DMS53 (cell line): ENCODE measurements at regions not wholly inside any gene's neighbourhood (a gene's known extent, or its start where the extent isn't known, plus 50 kb on each side); places are given as distances from the start of the nearest gene placed in this dataset.
A peak's percentile ranks its signal among the peaks of the same experiment; 100 is the strongest.

Experiments used
- DNase-seq: peaks from one replicate; lab custom pipeline; 2025; lab: John Stamatoyannopoulos, UW

GRCh38 chr2:222058819-222059445 lies 239.9 kb downstream of the PAX3 start:
- no peak for DNase-seq

- DNase-seq = peak; percentile 40
Measured at GRCh38 chr2:222057347-222058073, 241.3 kb downstream of the PAX3 start.

DNA sequence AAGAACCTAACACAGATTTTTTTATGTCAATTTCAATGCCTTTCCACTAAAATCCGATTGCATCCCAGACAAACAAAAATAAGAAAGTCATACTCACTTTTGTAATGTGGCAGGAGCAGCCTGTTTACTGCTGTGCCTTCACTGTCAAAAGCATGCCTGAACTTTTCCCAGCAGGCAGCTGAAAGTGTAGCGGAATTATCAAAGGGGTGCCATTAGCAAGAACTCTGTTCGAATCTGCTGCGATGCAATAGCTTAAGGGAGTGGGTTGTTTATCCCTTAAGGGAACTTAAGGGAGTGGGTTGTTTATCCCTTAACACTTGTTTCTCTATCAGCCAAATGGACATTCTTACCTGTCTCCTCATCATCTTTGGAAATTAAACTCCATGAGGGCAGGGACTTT lies 243.5 kb downstream of the PAX3 start:
- no peak for DNase-seq

DNA sequence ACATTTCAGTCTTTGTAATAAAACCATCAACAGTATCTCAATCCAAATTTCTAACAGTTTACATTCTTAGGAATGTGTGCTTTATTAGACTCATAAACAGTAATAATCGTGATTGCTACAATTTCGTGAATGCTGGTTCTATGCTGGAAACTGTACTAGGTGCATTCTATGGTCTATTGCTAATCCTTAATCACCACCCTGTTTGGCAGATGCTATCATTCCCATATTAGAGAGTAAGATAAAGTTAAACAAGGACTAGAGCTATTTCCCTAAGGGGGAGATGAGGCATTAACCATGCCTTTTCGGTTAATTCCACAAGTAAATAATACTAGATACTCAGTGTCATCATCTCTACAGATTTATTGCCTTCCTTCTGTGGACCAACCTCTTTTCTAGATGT lies 244.0 kb downstream of the PAX3 start:
- no peak for DNase-seq

- peak; percentile 9 for DNase-seq
Measured at GRCh38 chr2:222052934-222053367, 245.8 kb downstream of the PAX3 start.

GRCh38 chr2:222050981-222051380 lies 247.8 kb downstream of the PAX3 start:
- DNase-seq = no peak

GRCh38 chr2:222049946-222050345 lies 248.9 kb downstream of the PAX3 start:
- no peak for DNase-seq

DNA sequence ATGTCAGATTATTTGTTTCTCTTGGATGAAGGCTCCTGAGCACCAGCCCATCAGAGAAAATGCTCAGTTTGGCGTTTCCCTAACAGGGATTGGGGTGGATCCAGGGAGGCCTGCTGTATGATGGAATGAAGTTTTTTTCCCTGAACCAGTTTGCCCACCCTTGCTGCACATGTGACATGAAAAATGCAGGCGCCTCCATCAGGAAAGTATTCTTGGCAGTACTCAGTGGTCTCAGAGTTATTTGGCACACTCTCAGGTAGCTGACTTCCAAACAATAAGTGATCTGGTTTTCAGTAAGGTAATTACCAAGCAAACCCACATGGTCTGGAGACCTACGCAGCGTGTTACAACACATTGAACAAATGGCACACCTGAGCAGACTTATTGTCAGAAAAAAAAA lies 254.9 kb downstream of the PAX3 start:
- no peak for DNase-seq

DNA sequence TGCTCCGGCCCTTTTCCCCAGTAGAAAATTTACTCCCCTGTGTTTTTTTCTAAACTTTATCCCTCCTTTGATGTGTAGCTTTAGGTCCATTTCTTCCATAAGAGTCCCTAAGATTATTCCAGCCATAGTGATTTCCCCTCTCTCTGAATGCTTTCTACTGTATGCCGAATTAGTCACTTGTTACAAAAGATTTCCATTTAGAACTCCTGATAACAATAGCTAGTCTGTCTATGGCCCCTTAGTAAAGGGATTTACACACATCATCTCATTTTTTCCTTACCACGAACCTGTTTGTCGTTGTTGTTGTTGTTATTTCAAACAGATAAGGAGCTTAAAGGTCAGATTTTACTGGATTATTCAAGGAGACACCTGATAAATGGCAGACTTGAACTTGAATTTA lies 256.1 kb downstream of the PAX3 start:
- no peak for DNase-seq

DNA sequence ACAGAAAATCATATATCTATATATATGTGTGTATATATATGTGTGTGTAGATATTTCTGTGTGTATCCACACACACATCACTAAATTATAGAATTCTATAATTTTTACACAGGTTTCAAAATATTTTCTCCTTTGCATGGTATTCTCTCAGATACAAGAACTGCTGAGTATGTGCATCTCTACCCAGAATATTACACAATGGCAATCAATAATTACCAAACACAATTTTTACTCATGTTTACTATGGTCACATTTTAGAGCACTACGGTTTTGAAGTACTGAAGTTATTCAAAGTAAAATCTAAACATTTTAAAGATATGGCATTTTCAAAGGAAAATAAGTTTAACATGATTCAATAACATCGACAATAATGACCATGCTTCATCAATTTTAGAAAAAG lies 258.5 kb downstream of the PAX3 start:
- no peak for DNase-seq

DNA sequence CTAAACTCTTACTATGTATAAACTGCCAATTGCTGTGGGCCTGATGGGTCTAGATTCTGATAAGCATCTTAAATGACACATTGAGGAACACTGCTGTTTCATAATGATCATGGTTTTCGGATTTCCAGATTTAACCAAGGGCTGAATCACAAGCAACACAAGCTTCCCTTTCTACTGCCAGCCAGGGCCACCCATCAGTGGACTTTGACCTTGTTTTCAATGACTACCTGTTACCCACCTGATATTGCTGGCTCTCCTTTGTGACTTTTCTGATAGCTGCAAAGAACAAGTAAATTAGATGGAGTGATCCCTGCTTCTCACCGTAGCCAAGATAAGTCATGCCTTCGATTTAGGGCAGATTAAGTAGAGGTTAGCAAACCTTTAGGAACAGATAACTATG lies 259.0 kb downstream of the PAX3 start:
- peak; percentile 6 for DNase-seq

GRCh38 chr2:222038067-222038802 lies 260.6 kb downstream of the PAX3 start:
- DNase-seq = peak; percentile 48

- no peak for DNase-seq
Measured at GRCh38 chr2:222037211-222037610, 261.6 kb downstream of the PAX3 start.

GRCh38 chr2:222034058-222034457 lies 264.7 kb downstream of the PAX3 start:
- DNase-seq = peak; percentile 84

GRCh38 chr2:222033541-222033940 lies 265.3 kb downstream of the PAX3 start:
- peak; percentile 54 for DNase-seq

DNA sequence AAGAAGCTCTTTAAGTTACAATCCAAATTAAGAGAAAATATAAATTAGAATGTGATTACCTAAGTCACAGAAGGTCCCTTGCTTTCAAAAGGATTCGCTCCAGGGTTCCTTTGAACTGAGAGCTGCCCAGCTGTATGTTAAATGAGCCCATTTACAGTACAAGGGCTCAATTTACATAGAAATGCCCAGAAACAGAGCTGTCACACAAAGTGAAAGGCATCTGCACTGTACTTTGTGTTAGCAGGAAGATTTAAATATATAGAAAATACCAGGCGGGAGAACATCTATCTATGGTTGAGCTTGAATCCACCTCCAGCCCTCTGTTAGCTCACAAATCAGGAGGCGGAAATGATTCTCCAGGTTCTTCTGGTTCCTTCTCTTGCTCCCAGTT lies 272.9 kb downstream of the PAX3 start:
- DNase-seq = peak; percentile 8

GRCh38 chr2:222024932-222025880 lies 273.6 kb downstream of the PAX3 start:
- DNase-seq = peak; percentile 61

- no peak for DNase-seq
Measured at GRCh38 chr2:222017252-222017850, 281.4 kb downstream of the PAX3 start.

- no peak for DNase-seq
Measured at GRCh38 chr2:222013889-222014288, 284.9 kb downstream of the PAX3 start.

- DNase-seq = peak; percentile 68
Measured at GRCh38 chr2:222000326-222000725, 298.5 kb downstream of the PAX3 start.

DNA sequence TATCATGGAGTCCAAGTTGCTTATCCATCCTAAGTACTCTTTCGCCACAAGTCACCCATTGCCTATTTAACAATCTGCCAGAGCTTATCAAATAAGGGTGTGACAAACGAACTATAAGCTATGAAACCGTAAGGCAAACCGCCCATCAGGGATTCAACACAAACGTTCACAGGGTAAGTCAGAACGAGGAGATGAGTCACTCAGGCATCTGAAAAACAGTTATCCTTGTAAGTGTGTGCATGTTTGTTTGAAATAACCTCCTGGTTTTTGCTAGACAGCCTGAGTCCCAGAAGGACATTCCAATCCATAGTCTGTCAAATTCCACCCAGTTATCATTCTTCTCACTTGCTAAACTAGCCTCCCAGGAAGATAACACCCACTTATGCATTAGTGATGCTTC lies 299.1 kb downstream of the PAX3 start:
- DNase-seq = peak; percentile 13

DNA sequence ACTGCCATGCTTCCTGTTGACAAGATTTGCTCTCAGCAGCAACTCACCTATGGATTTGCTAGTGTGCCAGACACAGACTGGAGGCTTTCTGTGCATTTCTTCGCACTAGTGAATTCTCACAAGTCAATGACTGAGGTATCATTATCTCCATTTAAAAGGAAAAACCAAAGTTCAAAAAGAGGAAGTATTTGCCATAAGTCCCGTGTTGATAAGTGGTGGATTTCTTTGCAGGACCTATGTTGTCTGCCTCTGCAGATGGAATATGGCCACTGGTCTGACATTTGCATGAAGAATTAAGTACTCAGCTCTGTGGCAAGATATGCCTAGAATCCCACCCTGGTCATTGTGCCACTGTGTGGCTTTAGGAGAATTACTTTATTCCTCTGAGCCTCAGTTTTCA lies 299.6 kb downstream of the PAX3 start:
- DNase-seq = no peak
